ENCODE measurements at regions not wholly inside any gene's neighbourhood (a gene's known extent, or its start where the extent isn't known, plus 50 kb on each side); places are given as distances from the start of the nearest gene placed in this dataset.
A peak's percentile ranks its signal among the peaks of the same experiment; 100 is the strongest.

- TF ChIP-seq CTCF (conservative IDR thresholded peaks at IDR 0.05; ENCODE audit: low read depth), result no peak
- DNase-seq (ENCODE audit: low spot score), result no peak
- H3K27ac ChIP-seq, result no peak overlapping the region
- ChIA-PET CTCF (no interaction called here), POLR2A (ENCODE audit: low non-redundant PET) (no interaction called here)
These were observed 120.6 kb upstream of the PALMD start for GRCh38 chr1:99525331-99525730.

GRCh38 chr1:99527078-99527477, 118.8 kb upstream of the PALMD start:
- POLR2A ChIA-PET (ENCODE audit: low non-redundant PET), result no interaction called here
- no peak overlapping the region for H3K27ac ChIP-seq
- peak; percentile 20; the same call in 1 of the 2 replicates for TF ChIP-seq CTCF (conservative IDR thresholded peaks at IDR 0.05; ENCODE audit: low read depth)
- CTCF ChIA-PET, result interaction anchor here (0.5 to 1.2 kb wide), 12 partner anchors 9 to 1610 kb away, joined by 3 to 4 read pairs (median 3); no protein-coding TSS in a partner anchor
- DNase-seq (ENCODE audit: low spot score), result peak; percentile 5

GRCh38 chr1:99527545-99527944, 118.4 kb upstream of the PALMD start:
- CTCF ChIA-PET, result interaction anchor here (0.5 to 1.2 kb wide), 7 partner anchors 8 to 1611 kb away, joined by 3 to 4 read pairs (median 3); no protein-coding TSS in a partner anchor
- POLR2A ChIA-PET (ENCODE audit: low non-redundant PET), result no interaction called here
- no peak for TF ChIP-seq CTCF (conservative IDR thresholded peaks at IDR 0.05; ENCODE audit: low read depth)
- no peak overlapping the region for H3K27ac ChIP-seq
- no peak for DNase-seq (ENCODE audit: low spot score)

GRCh38 chr1:99529002-99529401, 116.9 kb upstream of the PALMD start:
- ChIA-PET POLR2A (ENCODE audit: low non-redundant PET) (no interaction called here), CTCF (no interaction called here)
- TF ChIP-seq CTCF (conservative IDR thresholded peaks at IDR 0.05; ENCODE audit: low read depth), result no peak
- no peak overlapping the region for H3K27ac ChIP-seq
- no peak for DNase-seq (ENCODE audit: low spot score)

GRCh38 chr1:99531578-99532275, 114.2 kb upstream of the PALMD start:
- CTCF ChIA-PET, result no interaction called here
- H3K27ac ChIP-seq, result no peak overlapping the region
- POLR2A ChIA-PET (ENCODE audit: low non-redundant PET), result no interaction called here
- TF ChIP-seq CTCF (conservative IDR thresholded peaks at IDR 0.05; ENCODE audit: low read depth), result no peak
- DNase-seq (ENCODE audit: low spot score), result no peak

- POLR2A ChIA-PET (ENCODE audit: low non-redundant PET), result no interaction called here
These were observed 113.7 kb upstream of the PALMD start for GRCh38 chr1:99532276-99532580.

More at GRCh38 chr1:99532276-99532580, 113.7 kb upstream of the PALMD start:
- TF ChIP-seq CTCF (conservative IDR thresholded peaks at IDR 0.05; ENCODE audit: low read depth), result no peak
- DNase-seq (ENCODE audit: low spot score), result no peak
- CTCF ChIA-PET, result no interaction called here
- no peak overlapping the region for H3K27ac ChIP-seq
